GM23338 (cell line): ENCODE measurements at regions not wholly inside any gene's neighbourhood (a gene's known extent, or its start where the extent isn't known, plus 50 kb on each side); places are given as distances from the start of the nearest gene placed in this dataset.

Experiments
- ATAC-seq: fragments of 200-7000 bp; cut with Tn5 transposase; 3 replicates; pipeline ENCODE4 v1.9.1; 2020
- DNase-seq: peaks from one replicate; pipeline ENCODE4 v3.0.0-alpha.2; 2015; ENCODE audit warnings: low spot score
- H2AFZ ChIP-seq: fragments of 200-600 bp; sonication (generic); 2 replicates; pipeline ENCODE4 v1.8.0; 2016; ENCODE audit warnings: antibody characterized with exemption, mild to moderate bottlenecking, moderate library complexity
- H3F3A ChIP-seq: fragments of 200-600 bp; sonication (generic); replicated peaks from 2 replicates; pipeline ENCODE4 v1.8.0; 2017; ENCODE audit warnings: antibody characterized with exemption, mixed run types, low read depth
- H3K27ac ChIP-seq: fragments of 200-600 bp; sonication (generic); 2 replicates; pipeline ENCODE4 v1.6.1; 2016; ENCODE audit warnings: low read depth
- H3K27me3 ChIP-seq: fragments of 200-600 bp; sonication (generic); 2 replicates; pipeline ENCODE4 v1.8.0; 2016; ENCODE audit warnings: mild to moderate bottlenecking, mixed run types, moderate library complexity; ENCODE audit not compliant: insufficient read depth
- H3K36me3 ChIP-seq: fragments of 200-600 bp; sonication (generic); 2 replicates; pipeline ENCODE4 v1.8.0; 2016; ENCODE audit warnings: mild to moderate bottlenecking; ENCODE audit not compliant: insufficient read depth
- H3K4me1 ChIP-seq: fragments of 200-600 bp; sonication (generic); 2 replicates; pipeline ENCODE4 v1.8.0; 2016; ENCODE audit warnings: mild to moderate bottlenecking, moderate library complexity; ENCODE audit not compliant: insufficient read depth
- H3K4me2 ChIP-seq: fragments of 200-600 bp; sonication (generic); 2 replicates; pipeline ENCODE4 v1.7.1; 2017; ENCODE audit warnings: mixed run types
- H3K4me3 ChIP-seq: fragments of 200-600 bp; sonication (generic); 2 replicates; pipeline ENCODE4 v1.6.1; 2016; ENCODE audit warnings: mixed run types
- H3K79me2 ChIP-seq: fragments of 200-600 bp; sonication (generic); replicated peaks from 2 replicates; pipeline ENCODE4 v1.8.0; 2017; ENCODE audit warnings: mild to moderate bottlenecking; ENCODE audit not compliant: insufficient read depth
- H3K9me2 ChIP-seq: fragments of 200-600 bp; sonication (generic); 2 replicates; pipeline ENCODE4 v1.8.0; 2017; ENCODE audit not compliant: insufficient read depth
- H4K20me1 ChIP-seq: fragments of 200-600 bp; sonication (generic); replicated peaks from 2 replicates; pipeline ENCODE4 v1.8.0; 2017; ENCODE audit warnings: mild to moderate bottlenecking; ENCODE audit not compliant: insufficient read depth
- H3K27ac Mint-ChIP-seq: 2 replicates; pipeline ENCODE4 v1.8.0; 2020; ENCODE audit warnings: inconsistent platforms, mild to moderate bottlenecking, moderate library complexity, mixed read lengths
- H3K27me3 Mint-ChIP-seq: 3 replicates; pipeline ENCODE4 v1.8.0; 2022; ENCODE audit warnings: low read depth, mild to moderate bottlenecking, moderate library complexity, mixed read lengths, inconsistent platforms; ENCODE audit not compliant: insufficient read depth, poor library complexity
- H3K36me3 Mint-ChIP-seq: 3 replicates; pipeline ENCODE4 v1.8.0; 2021; ENCODE audit warnings: low read depth, mild to moderate bottlenecking, inconsistent platforms, moderate library complexity, mixed read lengths
- H3K4me1 Mint-ChIP-seq: 3 replicates; pipeline ENCODE4 v1.8.0; 2020; ENCODE audit warnings: mild to moderate bottlenecking, inconsistent platforms, mixed read lengths
- H3K4me3 Mint-ChIP-seq: 3 replicates; pipeline ENCODE4 v1.8.0; 2021; ENCODE audit warnings: moderate library complexity, mild to moderate bottlenecking, inconsistent platforms, mixed read lengths
- H3K9me3 Mint-ChIP-seq: 3 replicates; pipeline ENCODE4 v1.8.0; 2020; ENCODE audit warnings: moderate library complexity, mild to moderate bottlenecking, inconsistent platforms, mixed read lengths
- CREB1 ChIP-seq: fragments of 250-450 bp; sonication (Bioruptor Pico); IDR thresholded peaks from 2 replicates; pipeline ENCODE4 v1.5.0; 2020; ENCODE audit warnings: low read depth, mild to moderate bottlenecking, moderate library complexity
- EZH2 ChIP-seq: fragments of 200-600 bp; sonication (generic); IDR thresholded peaks from one replicate; pipeline ENCODE4 v1.8.0; 2017; ENCODE audit warnings: antibody characterized with exemption, mild to moderate bottlenecking, low read depth; ENCODE audit not compliant: unreplicated experiment
- EZH2phosphoT487 ChIP-seq: fragments of 200-600 bp; sonication (generic); IDR thresholded peaks from one replicate; pipeline ENCODE4 v1.8.1; 2018; ENCODE audit warnings: antibody characterized with exemption; ENCODE audit not compliant: unreplicated experiment
- JUNB ChIP-seq: IDR thresholded peaks from one replicate; pipeline ENCODE4 v1.6.1; 2016; ENCODE audit warnings: antibody characterized with exemption; ENCODE audit not compliant: unreplicated experiment
- POLR2AphosphoS5 ChIP-seq: IDR thresholded peaks from 2 replicates; pipeline ENCODE4 v1.6.1; 2016; ENCODE audit warnings: antibody characterized with exemption, low read depth
- STAT1 ChIP-seq: IDR thresholded peaks from one replicate; pipeline ENCODE4 v1.6.1; 2016; ENCODE audit warnings: antibody characterized with exemption; ENCODE audit not compliant: unreplicated experiment
- ZNF114 ChIP-seq: fragments of 250-450 bp; sonication (Bioruptor Pico); IDR thresholded peaks from 2 replicates; pipeline ENCODE4 v1.5.0; 2020; ENCODE audit warnings: mild to moderate bottlenecking, moderate library complexity
- ZNF331 ChIP-seq: fragments of 250-450 bp; sonication (Bioruptor Pico); IDR thresholded peaks from 2 replicates; pipeline ENCODE4 v1.5.0; 2020; ENCODE audit warnings: low read depth, mild to moderate bottlenecking, moderate library complexity
- ZNF462 ChIP-seq: fragments of 250-450 bp; sonication (Bioruptor Pico); IDR thresholded peaks from 2 replicates; pipeline ENCODE4 v1.5.0; 2020; ENCODE audit warnings: mild to moderate bottlenecking, moderate library complexity
- TF ChIP-seq, protein P1 (sequence below): IDR thresholded peaks from 2 replicates; pipeline ENCODE4 v1.6.1; 2016; ENCODE audit warnings: antibody characterized with exemption
- TF ChIP-seq, protein P2 (sequence below), 2 experiments: fragments of 200-600 bp in 1 of 2; sonication (generic) in 1 of 2; conservative IDR thresholded peaks; 2 replicates each; pipeline versions ENCODE4 v1.5.1 to v1.6.1; 2016 to 2017; ENCODE audit warnings: antibody characterized with exemption in 2 of 2, low read depth in 2 of 2, mild to moderate bottlenecking in 2 of 2, moderate library complexity in 1 of 2

GRCh38 chr10:33092596-33092995 is 134.6 kb upstream of the ITGB1 start:
- H4K20me1 ChIP-seq = no peaks in the 10 kb centered on the region
- DNase-seq (no peak), ATAC-seq (no peak)
- no peak overlapping the region for H3K27ac Mint-ChIP-seq
- no peaks in the 10 kb centered on the region for H3K79me2 ChIP-seq
- no peak overlapping the region for H3K4me2 ChIP-seq
- 0 out of 2 replicates have a peak, but pooled peaks cover 5% of the 10 kb centered on the region for H3F3A ChIP-seq
- H3K4me1 Mint-ChIP-seq = peaks cover 15% of the 10 kb centered on the region
- TF ChIP-seq CREB1 = no peak
- no peaks in the 10 kb centered on the region; the same call in 1 of the 2 replicates for H3K9me2 ChIP-seq
- H3K4me3 Mint-ChIP-seq = no peak overlapping the region
- peaks cover 8% of the 10 kb centered on the region; the same call in 1 of the 2 replicates for H3K36me3 ChIP-seq
- peaks cover 6% of the 10 kb centered on the region for H3K4me1 ChIP-seq
- H3K27ac ChIP-seq = no peak overlapping the region
- peaks cover 47% of the 10 kb centered on the region for H3K9me3 Mint-ChIP-seq
- no peak overlapping the region for H3K4me3 ChIP-seq
- H3K27me3 ChIP-seq = no peaks in the 10 kb centered on the region
- peak overlapping the region; percentile 67; the same call in 1 of the 2 replicates for H2AFZ ChIP-seq
- H3K36me3 Mint-ChIP-seq = peaks cover 41% of the 10 kb centered on the region
- no peaks in the 10 kb centered on the region for H3K27me3 Mint-ChIP-seq

DNA sequence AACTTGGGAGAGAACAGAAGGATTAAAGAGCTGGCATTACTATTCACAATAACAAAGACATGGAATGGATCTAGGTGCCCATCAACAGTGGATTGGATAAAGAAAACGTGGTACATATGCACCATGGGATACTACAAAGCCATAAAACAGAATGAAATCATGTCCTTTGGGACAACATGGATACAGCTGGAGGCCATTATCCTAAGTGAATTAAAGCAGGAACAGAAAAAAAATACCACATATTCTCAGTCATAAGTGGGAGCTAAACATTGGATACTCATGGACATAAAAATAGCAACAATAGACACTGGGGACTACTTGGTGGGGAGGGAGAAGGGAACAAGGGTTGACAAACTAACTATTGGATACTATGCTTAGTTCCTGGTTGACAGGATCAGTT is 133.2 kb upstream of the ITGB1 start:
- Histone ChIP-seq H3K4me2 (no peak overlapping the region), H3K79me2 (no peaks in the 10 kb centered on the region), H3K27me3 (no peaks in the 10 kb centered on the region), H3K27ac (no peak overlapping the region), H3K4me3 (no peak overlapping the region), H3K4me1 (no peaks in the 10 kb centered on the region; the same call in 1 of the 2 replicates), H2AFZ (no peak overlapping the region), H3K36me3 (peaks cover 8% of the 10 kb centered on the region; the same call in 1 of the 2 replicates), H4K20me1 (no peaks in the 10 kb centered on the region), H3F3A (0 out of 2 replicates have a peak, but pooled peaks cover 5% of the 10 kb centered on the region), H3K9me2 (no peaks in the 10 kb centered on the region; the same call in 1 of the 2 replicates)
- ATAC-seq (no peak), DNase-seq (no peak)
- H3K36me3 Mint-ChIP-seq = peaks cover 32% of the 10 kb centered on the region
- no peaks in the 10 kb centered on the region for H3K27me3 Mint-ChIP-seq
- no peak overlapping the region for H3K4me3 Mint-ChIP-seq
- H3K9me3 Mint-ChIP-seq = peaks cover 35% of the 10 kb centered on the region
- H3K27ac Mint-ChIP-seq = no peak overlapping the region
- peaks cover 6% of the 10 kb centered on the region for H3K4me1 Mint-ChIP-seq
- TF ChIP-seq ZNF114 (CRISPR knock-in tag) = no peak
- TF ChIP-seq ZNF462 = no peak
- TF ChIP-seq JUNB = no peak
- TF ChIP-seq STAT1 = no peak
- TF ChIP-seq, protein P1, sequence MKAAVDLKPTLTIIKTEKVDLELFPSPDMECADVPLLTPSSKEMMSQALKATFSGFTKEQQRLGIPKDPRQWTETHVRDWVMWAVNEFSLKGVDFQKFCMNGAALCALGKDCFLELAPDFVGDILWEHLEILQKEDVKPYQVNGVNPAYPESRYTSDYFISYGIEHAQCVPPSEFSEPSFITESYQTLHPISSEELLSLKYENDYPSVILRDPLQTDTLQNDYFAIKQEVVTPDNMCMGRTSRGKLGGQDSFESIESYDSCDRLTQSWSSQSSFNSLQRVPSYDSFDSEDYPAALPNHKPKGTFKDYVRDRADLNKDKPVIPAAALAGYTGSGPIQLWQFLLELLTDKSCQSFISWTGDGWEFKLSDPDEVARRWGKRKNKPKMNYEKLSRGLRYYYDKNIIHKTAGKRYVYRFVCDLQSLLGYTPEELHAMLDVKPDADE = no peak
- TF ChIP-seq EZH2 = no peak
- no peak for TF ChIP-seq EZH2phosphoT487
- TF ChIP-seq, protein P2, sequence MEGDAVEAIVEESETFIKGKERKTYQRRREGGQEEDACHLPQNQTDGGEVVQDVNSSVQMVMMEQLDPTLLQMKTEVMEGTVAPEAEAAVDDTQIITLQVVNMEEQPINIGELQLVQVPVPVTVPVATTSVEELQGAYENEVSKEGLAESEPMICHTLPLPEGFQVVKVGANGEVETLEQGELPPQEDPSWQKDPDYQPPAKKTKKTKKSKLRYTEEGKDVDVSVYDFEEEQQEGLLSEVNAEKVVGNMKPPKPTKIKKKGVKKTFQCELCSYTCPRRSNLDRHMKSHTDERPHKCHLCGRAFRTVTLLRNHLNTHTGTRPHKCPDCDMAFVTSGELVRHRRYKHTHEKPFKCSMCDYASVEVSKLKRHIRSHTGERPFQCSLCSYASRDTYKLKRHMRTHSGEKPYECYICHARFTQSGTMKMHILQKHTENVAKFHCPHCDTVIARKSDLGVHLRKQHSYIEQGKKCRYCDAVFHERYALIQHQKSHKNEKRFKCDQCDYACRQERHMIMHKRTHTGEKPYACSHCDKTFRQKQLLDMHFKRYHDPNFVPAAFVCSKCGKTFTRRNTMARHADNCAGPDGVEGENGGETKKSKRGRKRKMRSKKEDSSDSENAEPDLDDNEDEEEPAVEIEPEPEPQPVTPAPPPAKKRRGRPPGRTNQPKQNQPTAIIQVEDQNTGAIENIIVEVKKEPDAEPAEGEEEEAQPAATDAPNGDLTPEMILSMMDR (conservative IDR thresholded peaks at IDR 0.05; ENCODE audit: low read depth in 2 of 2) = no peak
- TF ChIP-seq POLR2AphosphoS5 = no peak
- TF ChIP-seq ZNF331 = no peak
